HG02970 (cell line): ENCODE measurements at regions not wholly inside any gene's neighbourhood (a gene's known extent, or its start where the extent isn't known, plus 50 kb on each side); places are given as distances from the start of the nearest gene placed in this dataset.

Source experiments
- ATAC-seq: cut with Tn5 transposase; IDR thresholded peaks from one replicate; pipeline ENCODE4 v1.9.1; 2021; ENCODE audit warnings: mild to moderate bottlenecking, moderate library complexity, moderate number of reproducible peaks; ENCODE audit not compliant: unreplicated experiment, low FRiP score

- ATAC-seq: no peak
Observed at GRCh38 chr12:92504594-92504981, 198.2 kb upstream of the PLEKHG7 start.

GRCh38 chr12:92503971-92504593 lies 198.7 kb upstream of the PLEKHG7 start:
- ATAC-seq: no peak

- peak; percentile 46 for ATAC-seq
Observed at GRCh38 chr12:92503029-92503931, 199.5 kb upstream of the PLEKHG7 start.

- peak; percentile 48 for ATAC-seq
Observed at GRCh38 chr12:92502417-92503028, 200.3 kb upstream of the PLEKHG7 start.

- no peak for ATAC-seq
Observed at GRCh38 chr12:92496790-92497189, 206.0 kb upstream of the PLEKHG7 start.

GRCh38 chr12:92495108-92495507 lies 207.7 kb upstream of the PLEKHG7 start:
- no peak for ATAC-seq

GRCh38 chr12:92493816-92494215 lies 209.0 kb upstream of the PLEKHG7 start:
- no peak for ATAC-seq

GRCh38 chr12:92492995-92493394 lies 209.8 kb upstream of the PLEKHG7 start:
- no peak for ATAC-seq

GRCh38 chr12:92492291-92492690 lies 210.5 kb upstream of the PLEKHG7 start:
- no peak for ATAC-seq

GRCh38 chr12:92489781-92490180 lies 213.0 kb upstream of the PLEKHG7 start:
- no peak for ATAC-seq

GRCh38 chr12:92488735-92489134 lies 214.1 kb upstream of the PLEKHG7 start:
- no peak for ATAC-seq

GRCh38 chr12:92487138-92487485 lies 215.7 kb upstream of the PLEKHG7 start:
- no peak for ATAC-seq

GRCh38 chr12:92486443-92487137 lies 216.2 kb upstream of the PLEKHG7 start:
- no peak for ATAC-seq

- ATAC-seq: no peak
Observed at GRCh38 chr12:92485351-92486348, 217.1 kb upstream of the PLEKHG7 start.

GRCh38 chr12:92482599-92482998 lies 220.2 kb upstream of the PLEKHG7 start:
- ATAC-seq: no peak

GRCh38 chr12:92481066-92481465 lies 221.7 kb upstream of the PLEKHG7 start:
- ATAC-seq: no peak

GRCh38 chr12:92478692-92479091 lies 224.1 kb upstream of the PLEKHG7 start:
- no peak for ATAC-seq

GRCh38 chr12:92476844-92477243 lies 225.9 kb upstream of the PLEKHG7 start:
- no peak for ATAC-seq

GRCh38 chr12:92473564-92473963 lies 229.2 kb upstream of the PLEKHG7 start:
- no peak for ATAC-seq

GRCh38 chr12:92472201-92472600 lies 230.6 kb upstream of the PLEKHG7 start:
- no peak for ATAC-seq
